ENCODE measurements at regions not wholly inside any gene's neighbourhood (a gene's known extent, or its start where the extent isn't known, plus 50 kb on each side); places are given as distances from the start of the nearest gene placed in this dataset.
"Not testable (repeated sequence)": the region's sequence is repeated elsewhere in the genome, so short reads cannot be mapped to it uniquely, and the experiment has no call there.

DNA sequence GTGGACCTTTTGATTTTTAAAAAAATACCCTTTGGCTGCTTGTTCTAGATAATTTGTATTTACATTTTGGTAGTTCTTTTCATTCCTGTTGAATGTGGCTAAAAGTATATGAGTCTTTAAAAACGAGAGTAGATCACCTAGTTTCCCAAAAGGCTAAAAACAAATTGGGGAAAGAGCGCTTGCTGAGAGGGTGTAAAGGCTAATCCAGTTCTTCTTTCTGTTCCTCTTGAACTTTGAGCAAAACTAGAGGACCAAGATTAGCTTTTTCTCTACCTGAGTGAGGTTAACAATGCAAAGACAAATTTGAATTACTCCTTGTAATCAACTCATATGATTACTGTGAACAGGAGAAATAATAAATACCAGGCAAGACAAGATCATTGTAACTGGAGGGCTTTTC lies 2513.2 kb downstream of the PCDH9 start:
- ATAC-seq (ENCODE audit: low read depth in 2 of 2) = no peak
- no peak for DNase-seq
- H3K27ac Mint-ChIP-seq = no peak overlapping the region
- peaks cover 0 to 8% (median 2%) of the 10 kb centered on the region in 7 donors for H3K9me3 Mint-ChIP-seq
- H3K36me3 Mint-ChIP-seq = no peaks in the 10 kb centered on the region
- H3K27me3 Mint-ChIP-seq = no peaks in the 10 kb centered on the region
- H3K4me1 Mint-ChIP-seq = no peaks in the 10 kb centered on the region
- H3K4me3 Mint-ChIP-seq = no peak overlapping the region

GRCh38 chr13:64709079-64709478 lies 2521.1 kb downstream of the PCDH9 start:
- Mint-ChIP-seq H3K4me1 (no peaks in the 10 kb centered on the region), H3K4me3 (no peak overlapping the region), H3K36me3 (no peaks in the 10 kb centered on the region), H3K9me3 (peaks cover 0 to 14% (median 7%) of the 10 kb centered on the region in 7 donors), H3K27ac (no peak overlapping the region), H3K27me3 (no peaks in the 10 kb centered on the region)
- no peak for DNase-seq
- no peak for ATAC-seq (ENCODE audit: low read depth in 2 of 2)

GRCh38 chr13:64704121-64704649 lies 2526.0 kb downstream of the PCDH9 start:
- Mint-ChIP-seq H3K4me1 (no peaks in the 10 kb centered on the region), H3K4me3 (peak overlapping the region in 1 of 8 donors; percentile 52), H3K9me3 (peaks cover 0 to 17% (median 6%) of the 10 kb centered on the region in 7 donors), H3K36me3 (no peaks in the 10 kb centered on the region), H3K27ac (no peak overlapping the region), H3K27me3 (no peaks in the 10 kb centered on the region)
- DNase-seq (no peak), ATAC-seq (ENCODE audit: low read depth in 2 of 2) (no peak)

DNA sequence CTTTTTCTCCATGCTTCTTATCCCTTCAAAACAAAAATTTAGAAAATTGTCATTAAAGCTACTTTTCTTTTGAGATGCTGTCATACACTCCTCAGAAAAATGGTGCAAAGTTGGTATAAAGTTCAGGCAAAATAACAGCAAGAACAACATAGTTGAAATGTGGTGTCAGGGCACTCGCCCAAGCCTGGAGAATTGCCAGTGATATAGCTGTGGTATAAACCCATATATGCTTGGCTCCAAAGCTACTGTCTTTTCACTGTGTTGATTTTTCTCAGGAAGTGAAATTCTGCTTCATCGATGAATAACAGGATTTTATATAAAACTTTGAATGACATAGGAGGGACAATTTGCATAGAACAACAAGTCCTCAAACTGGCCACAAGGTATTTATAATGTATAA lies 2532.9 kb downstream of the PCDH9 start:
- no peaks in the 10 kb centered on the region for H3K36me3 Mint-ChIP-seq
- no peaks in the 10 kb centered on the region for H3K4me1 Mint-ChIP-seq
- DNase-seq (no peak), ATAC-seq (ENCODE audit: low read depth in 2 of 2) (no peak)
- no peak overlapping the region for H3K27ac Mint-ChIP-seq
- H3K4me3 Mint-ChIP-seq = no peak overlapping the region
- H3K9me3 Mint-ChIP-seq = peaks cover 0 to 12% (median 2%) of the 10 kb centered on the region in 7 donors
- H3K27me3 Mint-ChIP-seq = no peaks in the 10 kb centered on the region

- Mint-ChIP-seq H3K4me3 (no peak overlapping the region), H3K27ac (no peak overlapping the region), H3K36me3 (no peaks in the 10 kb centered on the region), H3K9me3 (peaks cover 0 to 13% (median 7%) of the 10 kb centered on the region in 7 donors), H3K4me1 (no peaks in the 10 kb centered on the region), H3K27me3 (no peaks in the 10 kb centered on the region)
- no peak for DNase-seq
- no peak for ATAC-seq (ENCODE audit: low read depth in 2 of 2)
Observed at GRCh38 chr13:64688893-64689677, 2541.1 kb downstream of the PCDH9 start.

DNA sequence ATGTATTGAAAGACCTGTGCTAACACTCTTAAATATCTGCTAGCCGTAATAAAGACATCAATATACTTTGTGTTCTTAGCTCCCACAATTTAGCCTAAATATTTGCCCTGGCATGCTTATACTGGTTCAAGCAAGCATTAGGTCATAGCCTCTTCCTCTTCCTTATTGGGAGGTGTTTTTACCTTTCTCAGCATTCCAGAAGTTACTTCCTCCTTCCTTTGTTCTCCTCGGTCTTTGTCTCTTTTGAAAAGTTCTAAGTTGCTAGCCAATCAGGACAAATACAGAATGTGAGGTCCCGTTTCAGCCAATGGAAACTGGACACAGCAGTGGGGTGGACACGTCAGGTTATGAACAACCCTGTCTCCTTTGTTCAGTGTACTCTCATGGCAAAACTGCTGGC lies 2543.6 kb downstream of the PCDH9 start:
- not testable (repeated sequence) for ATAC-seq (ENCODE audit: low read depth in 2 of 2); H3K4me1 Mint-ChIP-seq; H3K27ac Mint-ChIP-seq; H3K27me3 Mint-ChIP-seq; H3K36me3 Mint-ChIP-seq; H3K4me3 Mint-ChIP-seq; DNase-seq
- H3K9me3 Mint-ChIP-seq = peaks cover 2 to 10% (median 7%) of the 10 kb centered on the region in 7 donors

- H3K9me3 Mint-ChIP-seq = peaks cover 2 to 12% (median 9%) of the 10 kb centered on the region in 7 donors
- no peaks in the 10 kb centered on the region for H3K36me3 Mint-ChIP-seq
- DNase-seq (no peak), ATAC-seq (ENCODE audit: low read depth in 2 of 2) (no peak)
- H3K27ac Mint-ChIP-seq = peak overlapping the region in 1 of 6 donors; percentile 34
- no peaks in the 10 kb centered on the region for H3K4me1 Mint-ChIP-seq
- H3K4me3 Mint-ChIP-seq = no peak overlapping the region
- H3K27me3 Mint-ChIP-seq = no peaks in the 10 kb centered on the region
Observed at GRCh38 chr13:64684685-64685431, 2545.3 kb downstream of the PCDH9 start.

DNA sequence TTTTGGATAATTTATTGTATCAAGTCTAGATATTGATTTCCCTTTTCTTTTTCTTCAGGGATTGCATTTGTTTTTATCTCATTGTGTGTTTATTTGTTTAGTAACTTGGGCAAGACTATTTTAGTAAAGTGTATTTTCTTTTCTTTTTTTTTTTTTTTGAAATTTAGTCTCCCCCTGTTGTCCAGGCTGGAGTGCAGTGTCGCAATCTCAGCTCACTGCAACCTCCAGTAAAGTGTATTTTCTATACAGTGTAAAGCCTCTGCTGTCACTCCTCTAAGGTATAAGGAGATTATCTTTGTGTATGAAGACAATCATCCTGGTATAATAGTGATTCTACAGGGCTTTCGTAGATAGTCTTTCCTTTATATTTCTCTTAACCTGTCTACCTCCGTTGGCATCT lies 2546.0 kb downstream of the PCDH9 start:
- H3K4me1 Mint-ChIP-seq = no peaks in the 10 kb centered on the region
- no peaks in the 10 kb centered on the region for H3K36me3 Mint-ChIP-seq
- H3K9me3 Mint-ChIP-seq = peaks cover 2 to 12% (median 9%) of the 10 kb centered on the region in 7 donors
- H3K27ac Mint-ChIP-seq = no peak overlapping the region
- H3K27me3 Mint-ChIP-seq = no peaks in the 10 kb centered on the region
- DNase-seq = no peak
- H3K4me3 Mint-ChIP-seq = no peak overlapping the region
- no peak for ATAC-seq (ENCODE audit: low read depth in 2 of 2)

GRCh38 chr13:64680739-64681138 lies 2549.4 kb downstream of the PCDH9 start:
- Mint-ChIP-seq H3K4me1 (no peaks in the 10 kb centered on the region), H3K9me3 (peaks cover 3 to 14% (median 5%) of the 10 kb centered on the region in 7 donors), H3K4me3 (no peak overlapping the region), H3K27me3 (no peaks in the 10 kb centered on the region), H3K36me3 (no peaks in the 10 kb centered on the region), H3K27ac (no peak overlapping the region)
- DNase-seq (no peak), ATAC-seq (ENCODE audit: low read depth in 2 of 2) (no peak)

DNA sequence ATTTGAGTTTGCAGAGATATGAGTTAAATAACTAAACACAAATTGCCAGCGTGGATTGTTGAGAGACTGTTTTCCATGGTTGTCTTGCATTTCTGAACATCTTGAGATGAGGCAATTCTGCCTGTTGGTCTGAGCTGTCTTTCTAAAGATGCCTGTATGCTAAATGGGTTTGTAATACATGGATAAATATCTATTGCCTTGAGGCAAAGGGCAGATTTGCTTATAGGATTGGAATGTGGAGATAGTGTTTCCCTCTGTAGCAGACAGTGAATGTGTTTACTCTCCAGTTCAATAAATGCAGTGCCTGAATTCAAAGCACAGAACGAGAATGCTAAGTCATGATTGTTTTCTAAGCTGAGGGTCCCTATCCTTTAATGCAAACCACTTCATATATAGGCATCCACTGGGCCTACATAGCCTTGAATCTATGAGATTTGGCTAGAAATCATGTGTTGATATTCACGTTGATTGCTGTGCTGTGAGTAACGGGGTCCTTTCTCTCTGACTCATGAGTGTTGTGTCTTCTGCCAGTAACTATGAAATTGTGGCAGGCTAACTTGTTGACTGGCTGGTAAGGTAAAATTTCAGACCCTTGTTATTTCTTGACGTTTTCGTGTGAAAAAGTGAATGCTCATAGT lies 2554.8 kb downstream of the PCDH9 start:
- Mint-ChIP-seq H3K27me3 (no peaks in the 10 kb centered on the region), H3K4me3 (no peak overlapping the region), H3K4me1 (no peaks in the 10 kb centered on the region), H3K36me3 (no peaks in the 10 kb centered on the region), H3K9me3 (peaks cover 0 to 14% (median 6%) of the 10 kb centered on the region in 7 donors), H3K27ac (no peak overlapping the region)
- DNase-seq (no peak), ATAC-seq (ENCODE audit: low read depth in 2 of 2) (no peak)

DNA sequence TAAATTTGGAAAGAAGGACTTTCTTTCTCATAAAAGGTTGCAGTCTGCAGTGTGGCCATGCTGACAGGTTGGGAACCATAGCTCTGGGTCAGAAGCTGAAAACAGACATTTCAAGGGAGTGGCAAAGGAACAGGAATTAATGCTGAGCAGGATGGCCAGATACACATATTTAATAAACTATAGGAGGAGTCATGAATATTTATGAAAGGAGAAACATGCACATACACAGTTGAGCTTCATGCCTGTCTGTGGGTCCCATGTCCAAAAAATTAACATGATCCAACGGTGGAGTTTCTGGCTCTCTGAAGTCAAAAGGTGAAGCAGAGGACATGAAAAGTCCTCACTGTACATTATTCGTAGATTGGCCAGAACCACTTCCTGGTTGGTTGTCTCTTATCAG lies 2556.0 kb downstream of the PCDH9 start:
- no peak overlapping the region for H3K27ac Mint-ChIP-seq
- no peaks in the 10 kb centered on the region for H3K27me3 Mint-ChIP-seq
- H3K4me1 Mint-ChIP-seq = no peaks in the 10 kb centered on the region
- ATAC-seq (ENCODE audit: low read depth in 2 of 2) = no peak
- H3K4me3 Mint-ChIP-seq = no peak overlapping the region
- H3K9me3 Mint-ChIP-seq = peaks cover 0 to 13% (median 6%) of the 10 kb centered on the region in 7 donors
- no peaks in the 10 kb centered on the region for H3K36me3 Mint-ChIP-seq
- no peak for DNase-seq

DNA sequence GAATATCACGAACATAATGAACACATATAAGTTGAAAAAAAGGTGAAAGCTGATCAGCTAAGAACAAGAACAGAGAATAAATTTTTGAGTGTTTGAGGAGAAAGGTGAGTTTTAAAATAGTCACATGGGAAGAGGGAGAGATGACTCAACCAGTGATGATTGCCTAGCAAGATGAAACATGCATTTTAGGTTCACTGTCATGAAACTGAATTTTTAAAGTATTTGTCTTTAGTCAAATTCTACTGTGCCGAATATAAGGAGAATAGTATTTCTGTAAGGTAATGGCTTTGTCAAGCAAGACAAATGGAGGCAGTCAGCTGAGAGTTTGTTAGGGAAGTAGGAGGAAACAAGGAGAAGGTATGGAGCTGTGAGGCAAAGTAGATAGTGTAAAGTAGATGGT lies 2557.4 kb downstream of the PCDH9 start:
- Mint-ChIP-seq H3K27me3 (no peaks in the 10 kb centered on the region), H3K4me3 (no peak overlapping the region), H3K27ac (no peak overlapping the region), H3K9me3 (peaks cover 0 to 15% (median 5%) of the 10 kb centered on the region in 7 donors), H3K36me3 (no peaks in the 10 kb centered on the region), H3K4me1 (no peaks in the 10 kb centered on the region)
- ATAC-seq (ENCODE audit: low read depth in 2 of 2) (no peak), DNase-seq (no peak)

DNA sequence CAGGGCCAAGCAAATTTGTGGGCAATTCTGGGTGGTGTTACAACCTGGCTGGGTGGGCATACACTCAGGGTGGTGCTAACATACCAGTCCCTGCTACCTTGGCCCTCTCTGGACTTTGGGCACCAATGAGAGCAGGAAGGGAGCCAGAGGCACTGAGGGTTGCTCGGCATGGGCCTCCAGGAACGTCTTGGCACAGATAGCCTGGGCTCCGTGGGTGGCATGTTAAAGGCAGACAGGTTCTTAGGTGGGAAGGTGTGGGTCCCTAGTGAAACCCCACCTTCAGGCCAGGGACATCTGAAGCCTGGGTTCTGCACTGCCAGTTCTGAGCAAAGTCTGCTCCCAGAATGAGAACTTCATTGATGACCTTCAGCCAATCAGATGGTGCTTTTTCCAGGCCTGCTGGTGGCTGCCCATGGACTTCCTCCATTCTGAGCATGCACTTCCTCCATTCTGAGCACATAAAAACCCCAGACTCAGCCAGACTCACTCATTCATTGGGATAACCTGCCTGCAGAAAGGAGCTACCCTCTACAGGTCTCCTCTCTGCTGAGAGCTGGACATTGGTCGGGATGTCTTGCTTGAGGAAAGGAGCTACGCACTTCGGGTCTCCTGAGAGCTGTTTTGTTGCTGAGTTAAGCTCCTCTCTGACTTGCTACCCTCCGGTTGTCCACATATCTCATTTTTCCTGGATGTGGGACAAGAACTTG lies 2567.1 kb downstream of the PCDH9 start:
- H3K9me3 Mint-ChIP-seq = peaks cover 0 to 14% (median 7%) of the 10 kb centered on the region in 7 donors
- ATAC-seq (ENCODE audit: low read depth in 2 of 2) = no peak
- no peak overlapping the region for H3K27ac Mint-ChIP-seq
- H3K36me3 Mint-ChIP-seq = no peaks in the 10 kb centered on the region
- no peak for DNase-seq
- no peaks in the 10 kb centered on the region for H3K4me1 Mint-ChIP-seq
- H3K27me3 Mint-ChIP-seq = no peaks in the 10 kb centered on the region
- H3K4me3 Mint-ChIP-seq = no peak overlapping the region
